ENCODE measurements at regions not wholly inside any gene's neighbourhood (a gene's known extent, or its start where the extent isn't known, plus 50 kb on each side); places are given as distances from the start of the nearest gene placed in this dataset.

DNA sequence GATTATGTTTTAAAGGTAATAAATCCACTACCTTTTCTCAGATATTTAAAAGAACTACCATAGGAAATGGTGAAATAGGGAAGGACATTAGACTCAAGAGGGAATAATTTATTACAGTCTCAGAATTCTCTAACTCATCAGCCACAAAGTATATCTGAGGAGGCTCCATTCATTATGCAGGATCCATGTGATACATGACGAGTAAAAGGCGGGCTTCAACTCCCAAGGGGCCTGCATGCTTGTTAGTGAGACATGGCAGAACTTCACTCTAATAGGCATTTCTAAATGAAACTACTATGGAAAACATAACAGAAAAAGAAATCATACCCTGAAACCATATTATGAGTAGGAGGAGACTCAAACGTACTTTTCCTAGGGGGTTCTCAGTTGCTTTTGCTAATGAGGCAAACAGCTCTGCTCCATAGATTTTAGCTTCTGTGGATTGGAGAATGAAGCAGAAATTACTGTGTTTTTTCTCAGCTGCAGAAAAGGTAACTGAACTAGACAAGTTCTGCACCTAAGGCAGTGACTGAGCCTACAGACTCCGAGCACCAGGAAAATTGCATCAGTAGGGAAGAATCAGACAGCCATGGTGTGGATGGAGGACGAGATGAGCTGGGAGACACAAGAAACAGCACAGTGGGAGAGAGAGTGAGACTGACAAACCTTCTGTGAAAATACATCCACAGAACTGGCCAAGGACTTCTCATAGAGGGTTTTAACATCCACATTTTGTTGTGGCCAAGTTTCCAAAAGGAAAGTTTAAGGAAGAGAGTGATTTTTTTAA, 254.6 kb upstream of the PRDM1 start:
- Histone ChIP-seq H3K9me3 (ENCODE audit: insufficient read depth, low read length) (no peaks in the 10 kb centered on the region), H3K9ac (ENCODE audit: low read length) (no peak overlapping the region), H3K4me2 (ENCODE audit: low read length) (peak overlapping the region; percentile 26), H3K79me2 (ENCODE audit: low read length) (no peaks in the 10 kb centered on the region), H3K27me3 (ENCODE audit: low read depth, low read length) (no peaks in the 10 kb centered on the region), H3K36me3 (replicated peaks; ENCODE audit: low read depth, low read length) (no peaks in the 10 kb centered on the region), H4K20me1 (ENCODE audit: insufficient read depth, low read length) (no peaks in the 10 kb centered on the region), H3K4me3 (ENCODE audit: low read length) (no peak overlapping the region), H2AFZ (ENCODE audit: low read depth, low read length) (no peak overlapping the region), H3K27ac (ENCODE audit: low read length) (no peak overlapping the region), H3K4me1 (ENCODE audit: low read length) (peaks cover 24% of the 10 kb centered on the region)
- no peak for TF ChIP-seq EZH2phosphoT487 (IDR thresholded peaks at IDR 0.05; ENCODE audit: low read depth)
- TF ChIP-seq, protein P1, sequence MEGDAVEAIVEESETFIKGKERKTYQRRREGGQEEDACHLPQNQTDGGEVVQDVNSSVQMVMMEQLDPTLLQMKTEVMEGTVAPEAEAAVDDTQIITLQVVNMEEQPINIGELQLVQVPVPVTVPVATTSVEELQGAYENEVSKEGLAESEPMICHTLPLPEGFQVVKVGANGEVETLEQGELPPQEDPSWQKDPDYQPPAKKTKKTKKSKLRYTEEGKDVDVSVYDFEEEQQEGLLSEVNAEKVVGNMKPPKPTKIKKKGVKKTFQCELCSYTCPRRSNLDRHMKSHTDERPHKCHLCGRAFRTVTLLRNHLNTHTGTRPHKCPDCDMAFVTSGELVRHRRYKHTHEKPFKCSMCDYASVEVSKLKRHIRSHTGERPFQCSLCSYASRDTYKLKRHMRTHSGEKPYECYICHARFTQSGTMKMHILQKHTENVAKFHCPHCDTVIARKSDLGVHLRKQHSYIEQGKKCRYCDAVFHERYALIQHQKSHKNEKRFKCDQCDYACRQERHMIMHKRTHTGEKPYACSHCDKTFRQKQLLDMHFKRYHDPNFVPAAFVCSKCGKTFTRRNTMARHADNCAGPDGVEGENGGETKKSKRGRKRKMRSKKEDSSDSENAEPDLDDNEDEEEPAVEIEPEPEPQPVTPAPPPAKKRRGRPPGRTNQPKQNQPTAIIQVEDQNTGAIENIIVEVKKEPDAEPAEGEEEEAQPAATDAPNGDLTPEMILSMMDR (IDR thresholded peaks at IDR 0.05; ENCODE audit: low read depth, low read length): no peak

DNA sequence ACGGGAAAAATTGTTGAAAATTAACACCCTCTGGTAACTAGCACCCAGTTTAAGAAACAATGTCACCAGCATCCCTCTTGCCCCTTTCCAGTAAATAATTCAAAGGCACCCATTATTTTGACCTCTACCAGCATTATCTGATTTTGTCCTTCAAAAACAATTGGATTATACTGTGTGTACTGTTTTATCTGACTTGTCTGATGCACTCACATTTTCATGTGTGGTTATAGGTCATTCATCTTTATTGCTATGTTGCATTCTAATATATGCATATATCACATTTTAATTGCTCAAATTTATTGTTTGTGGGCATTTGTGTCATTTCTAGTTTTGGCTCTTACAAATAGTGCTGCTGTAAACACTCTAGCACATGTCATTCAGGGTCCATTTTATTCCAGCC, 260.9 kb upstream of the PRDM1 start:
- Histone ChIP-seq H3K4me3 (ENCODE audit: low read length) (peak overlapping the region; percentile 50), H3K9me3 (ENCODE audit: insufficient read depth, low read length) (peaks cover 5% of the 10 kb centered on the region; the same call in 1 of the 2 replicates), H3K27ac (ENCODE audit: low read length) (peak overlapping the region; percentile 74), H3K4me1 (ENCODE audit: low read length) (peaks cover 22% of the 10 kb centered on the region), H3K79me2 (ENCODE audit: low read length) (no peaks in the 10 kb centered on the region), H3K36me3 (replicated peaks; ENCODE audit: low read depth, low read length) (no peaks in the 10 kb centered on the region), H3K9ac (ENCODE audit: low read length) (peak overlapping the region; percentile 18; the same call in 1 of the 2 replicates), H4K20me1 (ENCODE audit: insufficient read depth, low read length) (no peaks in the 10 kb centered on the region), H3K27me3 (ENCODE audit: low read depth, low read length) (no peaks in the 10 kb centered on the region), H3K4me2 (ENCODE audit: low read length) (peak overlapping the region; percentile 72), H2AFZ (ENCODE audit: low read depth, low read length) (no peak overlapping the region)
- TF ChIP-seq EZH2phosphoT487 (IDR thresholded peaks at IDR 0.05; ENCODE audit: low read depth): no peak

DNA sequence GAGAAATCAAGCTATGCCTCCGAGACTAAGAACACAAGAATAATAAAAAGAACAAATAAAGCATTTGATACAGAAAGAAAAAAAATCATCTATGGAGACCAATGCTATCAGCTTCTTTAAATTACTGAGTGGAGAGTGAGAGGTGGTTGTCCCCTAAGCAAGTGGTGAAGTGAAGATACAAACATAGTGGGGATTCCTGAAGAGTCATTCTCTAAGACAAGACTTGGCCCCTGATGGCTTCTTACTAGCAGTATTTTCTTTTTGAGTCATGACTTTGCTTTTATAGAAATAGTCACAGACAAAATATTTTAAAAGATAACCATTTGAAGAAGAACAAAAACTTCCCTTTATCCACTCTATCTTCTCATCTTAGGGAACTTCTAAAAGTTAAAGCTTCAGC, 261.4 kb upstream of the PRDM1 start:
- H3K27ac ChIP-seq (ENCODE audit: low read length): peak overlapping the region; percentile 74
- H3K27me3 ChIP-seq (ENCODE audit: low read depth, low read length): no peaks in the 10 kb centered on the region
- H2AFZ ChIP-seq (ENCODE audit: low read depth, low read length): no peak overlapping the region; the same call in 1 of the 2 replicates
- H3K4me1 ChIP-seq (ENCODE audit: low read length): peaks cover 26% of the 10 kb centered on the region
- H3K9me3 ChIP-seq (ENCODE audit: insufficient read depth, low read length): peaks cover 5% of the 10 kb centered on the region; the same call in 1 of the 2 replicates
- H3K36me3 ChIP-seq (replicated peaks; ENCODE audit: low read depth, low read length): no peaks in the 10 kb centered on the region
- H3K9ac ChIP-seq (ENCODE audit: low read length): peak overlapping the region; percentile 18; the same call in 1 of the 2 replicates
- H3K4me3 ChIP-seq (ENCODE audit: low read length): peak overlapping the region; percentile 50
- peak overlapping the region; percentile 72 for H3K4me2 ChIP-seq (ENCODE audit: low read length)
- TF ChIP-seq EZH2phosphoT487 (IDR thresholded peaks at IDR 0.05; ENCODE audit: low read depth): no peak
- TF ChIP-seq, protein P1 (IDR thresholded peaks at IDR 0.05; ENCODE audit: low read depth, low read length): no peak
- no peaks in the 10 kb centered on the region for H3K79me2 ChIP-seq (ENCODE audit: low read length)
- H4K20me1 ChIP-seq (ENCODE audit: insufficient read depth, low read length): no peaks in the 10 kb centered on the region

DNA sequence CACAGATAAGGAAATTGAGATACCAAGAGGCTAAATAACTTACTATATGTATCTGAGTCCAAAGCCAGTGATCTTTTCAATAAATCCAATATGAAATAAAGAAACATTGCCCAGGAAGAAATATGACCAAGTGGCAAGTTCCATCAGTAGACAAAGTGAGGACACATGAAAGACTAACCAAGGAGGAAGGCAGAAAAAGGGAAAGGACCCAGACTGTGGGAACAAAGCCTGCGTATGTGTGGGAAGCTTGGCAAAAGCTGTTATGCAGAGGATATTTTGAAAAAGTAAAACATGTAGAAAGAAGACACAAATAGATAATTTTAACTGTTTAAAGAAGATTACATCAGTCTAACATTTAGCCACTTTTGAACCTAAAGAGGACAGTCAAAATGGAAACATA, 264.4 kb upstream of the PRDM1 start:
- Histone ChIP-seq H3K9me3 (ENCODE audit: insufficient read depth, low read length) (peaks cover 5% of the 10 kb centered on the region; the same call in 1 of the 2 replicates), H3K27ac (ENCODE audit: low read length) (no peak overlapping the region), H3K79me2 (ENCODE audit: low read length) (no peaks in the 10 kb centered on the region), H3K4me2 (ENCODE audit: low read length) (no peak overlapping the region), H2AFZ (ENCODE audit: low read depth, low read length) (no peak overlapping the region), H3K27me3 (ENCODE audit: low read depth, low read length) (no peaks in the 10 kb centered on the region), H3K36me3 (replicated peaks; ENCODE audit: low read depth, low read length) (no peaks in the 10 kb centered on the region), H3K9ac (ENCODE audit: low read length) (no peak overlapping the region), H3K4me1 (ENCODE audit: low read length) (peaks cover 48% of the 10 kb centered on the region), H4K20me1 (ENCODE audit: insufficient read depth, low read length) (no peaks in the 10 kb centered on the region), H3K4me3 (ENCODE audit: low read length) (no peak overlapping the region)
- TF ChIP-seq, protein P1 (IDR thresholded peaks at IDR 0.05; ENCODE audit: low read depth, low read length): no peak
- no peak for TF ChIP-seq EZH2phosphoT487 (IDR thresholded peaks at IDR 0.05; ENCODE audit: low read depth)
